ENCODE measurements at regions not wholly inside any gene's neighbourhood (a gene's known extent, or its start where the extent isn't known, plus 50 kb on each side); places are given as distances from the start of the nearest gene placed in this dataset.

DNA sequence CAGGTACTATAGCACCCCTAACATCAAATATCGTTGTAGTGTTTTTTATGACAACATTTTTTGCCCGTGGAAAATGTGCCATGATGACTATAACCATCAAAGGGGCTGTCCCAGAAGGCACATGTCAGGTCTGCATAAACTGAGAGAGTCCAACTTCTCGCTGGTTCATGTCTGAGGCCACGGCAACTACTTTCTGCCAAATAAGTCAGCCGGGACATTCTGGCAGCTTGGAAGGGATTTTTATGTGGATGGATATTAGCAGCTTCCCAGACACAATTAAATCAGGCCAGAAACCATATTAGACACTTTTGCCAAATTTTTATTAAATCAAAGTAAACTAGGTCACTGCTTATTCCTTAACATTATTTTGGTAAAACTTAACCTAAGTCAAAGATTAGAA lies 477.4 kb upstream of the FZD8 start:
- H3K36me3 Mint-ChIP-seq (ENCODE audit: low read depth): no peaks in the 10 kb centered on the region
- DNase-seq (ENCODE audit: low spot score): no peak

GRCh38 chr10:36118314-36118713 lies 476.2 kb upstream of the FZD8 start:
- H3K4me1 Mint-ChIP-seq (ENCODE audit: low read depth): peaks cover 34% of the 10 kb centered on the region
- no peak overlapping the region for H3K27ac Mint-ChIP-seq (ENCODE audit: unreplicated experiment)
- H3K9me3 Mint-ChIP-seq (ENCODE audit: low read depth): no peaks in the 10 kb centered on the region
- H3K36me3 Mint-ChIP-seq (ENCODE audit: low read depth): no peaks in the 10 kb centered on the region
- no peak for TF ChIP-seq CTCF (IDR thresholded peaks at IDR 0.05)
- no peaks in the 10 kb centered on the region for H3K27me3 Mint-ChIP-seq (ENCODE audit: low read depth)
- DNase-seq (ENCODE audit: low spot score): no peak
- H3K4me3 Mint-ChIP-seq (ENCODE audit: unreplicated experiment): no peak overlapping the region

More for the DNA sequence above, 477.4 kb upstream of the FZD8 start:
- TF ChIP-seq CTCF (IDR thresholded peaks at IDR 0.05): no peak
- H3K4me1 Mint-ChIP-seq (ENCODE audit: low read depth): peaks cover 26% of the 10 kb centered on the region
- no peak overlapping the region for H3K27ac Mint-ChIP-seq (ENCODE audit: unreplicated experiment)
- H3K9me3 Mint-ChIP-seq (ENCODE audit: low read depth): peaks cover 7% of the 10 kb centered on the region
- H3K4me3 Mint-ChIP-seq (ENCODE audit: unreplicated experiment): no peak overlapping the region
- no peaks in the 10 kb centered on the region for H3K27me3 Mint-ChIP-seq (ENCODE audit: low read depth)

GRCh38 chr10:36117890-36118289 lies 475.8 kb upstream of the FZD8 start:
- H3K27ac Mint-ChIP-seq (ENCODE audit: unreplicated experiment): no peak overlapping the region
- DNase-seq (ENCODE audit: low spot score): no peak
- H3K36me3 Mint-ChIP-seq (ENCODE audit: low read depth): no peaks in the 10 kb centered on the region
- H3K4me1 Mint-ChIP-seq (ENCODE audit: low read depth): peaks cover 34% of the 10 kb centered on the region
- no peaks in the 10 kb centered on the region for H3K27me3 Mint-ChIP-seq (ENCODE audit: low read depth)
- TF ChIP-seq CTCF (IDR thresholded peaks at IDR 0.05): no peak
- H3K4me3 Mint-ChIP-seq (ENCODE audit: unreplicated experiment): no peak overlapping the region
- H3K9me3 Mint-ChIP-seq (ENCODE audit: low read depth): no peaks in the 10 kb centered on the region

DNA sequence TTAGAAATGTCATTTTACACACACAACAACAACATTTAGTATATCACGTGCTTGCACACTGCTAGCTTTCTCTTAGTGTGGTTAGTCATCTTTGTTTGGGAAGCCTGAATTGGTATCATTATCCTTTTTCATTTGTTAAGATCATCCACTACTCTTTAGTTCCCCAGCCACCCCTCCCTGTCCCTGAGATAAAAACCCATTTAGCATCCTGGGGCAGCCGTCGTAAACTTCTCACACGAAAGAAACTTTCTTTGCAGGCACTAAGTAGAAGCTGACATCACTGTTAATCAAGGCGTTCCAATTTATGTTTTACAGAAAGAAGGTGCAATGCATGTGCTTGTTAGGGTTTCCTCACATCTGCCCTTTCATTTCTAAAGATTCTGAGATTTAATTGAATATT lies 475.1 kb upstream of the FZD8 start:
- H3K4me1 Mint-ChIP-seq (ENCODE audit: low read depth): peaks cover 34% of the 10 kb centered on the region
- no peaks in the 10 kb centered on the region for H3K36me3 Mint-ChIP-seq (ENCODE audit: low read depth)

DNA sequence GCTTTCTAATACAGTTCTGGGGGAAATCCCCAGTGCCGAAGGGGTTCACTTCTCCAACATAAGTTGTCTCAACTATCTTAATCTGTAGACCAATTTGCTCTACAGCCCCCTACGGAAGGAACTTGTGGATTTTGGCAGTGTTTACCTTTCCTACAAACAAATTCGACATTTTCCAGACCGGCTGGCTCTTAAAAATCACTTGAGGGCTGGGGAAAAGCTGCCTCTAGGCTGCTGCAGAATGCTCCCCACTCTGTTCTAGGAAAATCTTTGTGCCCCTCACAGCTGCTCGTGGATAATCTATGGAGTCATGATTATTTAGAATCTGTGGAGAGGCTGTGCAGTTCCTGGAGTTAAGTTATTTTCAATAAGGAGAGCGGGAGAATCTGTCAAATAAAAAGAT lies 474.6 kb upstream of the FZD8 start:
- Mint-ChIP-seq H3K4me3 (ENCODE audit: unreplicated experiment) (no peak overlapping the region), H3K9me3 (ENCODE audit: low read depth) (no peaks in the 10 kb centered on the region), H3K36me3 (ENCODE audit: low read depth) (no peaks in the 10 kb centered on the region), H3K27ac (ENCODE audit: unreplicated experiment) (no peak overlapping the region), H3K27me3 (ENCODE audit: low read depth) (no peaks in the 10 kb centered on the region), H3K4me1 (ENCODE audit: low read depth) (peaks cover 34% of the 10 kb centered on the region)
- no peak for TF ChIP-seq CTCF (IDR thresholded peaks at IDR 0.05)
- no peak for DNase-seq (ENCODE audit: low spot score)

More for the DNA sequence above, 475.1 kb upstream of the FZD8 start:
- no peak overlapping the region for H3K4me3 Mint-ChIP-seq (ENCODE audit: unreplicated experiment)
- no peak for DNase-seq (ENCODE audit: low spot score)
- H3K27ac Mint-ChIP-seq (ENCODE audit: unreplicated experiment): no peak overlapping the region
- TF ChIP-seq CTCF (IDR thresholded peaks at IDR 0.05): no peak
- H3K9me3 Mint-ChIP-seq (ENCODE audit: low read depth): no peaks in the 10 kb centered on the region
- no peaks in the 10 kb centered on the region for H3K27me3 Mint-ChIP-seq (ENCODE audit: low read depth)

Measured in chondrocyte (in vitro differentiated cells).